ENCODE measurements at regions not wholly inside any gene's neighbourhood (a gene's known extent, or its start where the extent isn't known, plus 50 kb on each side); places are given as distances from the start of the nearest gene placed in this dataset.

DNA sequence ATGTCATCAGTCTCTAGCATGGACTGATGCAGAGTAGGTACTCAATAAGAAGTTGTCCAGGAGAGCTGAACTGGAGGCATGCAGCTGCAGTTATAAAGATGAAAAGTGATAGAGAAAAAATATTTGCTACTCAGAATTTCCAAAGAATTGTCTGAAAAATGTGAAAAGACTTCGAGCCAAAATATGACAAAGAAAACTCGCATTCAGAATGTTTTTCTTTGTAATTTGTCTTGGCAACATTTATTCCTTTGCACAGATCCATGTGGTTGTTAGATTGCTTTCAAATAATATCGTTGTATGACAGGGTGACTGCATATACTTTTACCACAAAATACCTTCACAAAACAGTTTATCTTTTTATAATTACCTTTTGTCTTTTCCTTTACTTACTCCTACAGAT is 128.0 kb upstream of the SLC4A4 start:
- Histone ChIP-seq H3K36me3 (no peaks in the 10 kb centered on the region), H3K4me1 (no peaks in the 10 kb centered on the region), H3K27me3 (no peaks in the 10 kb centered on the region), H3K9me3 (no peaks in the 10 kb centered on the region), H3K4me3 (no peak overlapping the region), H3K27ac (no peak overlapping the region)
- 33 to 36% methylated on average over 3 of the region's 3 CpGs for WGBS, 2 donors (ENCODE audit: low coverage in 1 of 2)
- TF ChIP-seq POLR2A (IDR thresholded peaks at IDR 0.05) (no peak), POLR2AphosphoS5 (IDR thresholded peaks at IDR 0.05) (no peak)
- TF ChIP-seq, protein P1, sequence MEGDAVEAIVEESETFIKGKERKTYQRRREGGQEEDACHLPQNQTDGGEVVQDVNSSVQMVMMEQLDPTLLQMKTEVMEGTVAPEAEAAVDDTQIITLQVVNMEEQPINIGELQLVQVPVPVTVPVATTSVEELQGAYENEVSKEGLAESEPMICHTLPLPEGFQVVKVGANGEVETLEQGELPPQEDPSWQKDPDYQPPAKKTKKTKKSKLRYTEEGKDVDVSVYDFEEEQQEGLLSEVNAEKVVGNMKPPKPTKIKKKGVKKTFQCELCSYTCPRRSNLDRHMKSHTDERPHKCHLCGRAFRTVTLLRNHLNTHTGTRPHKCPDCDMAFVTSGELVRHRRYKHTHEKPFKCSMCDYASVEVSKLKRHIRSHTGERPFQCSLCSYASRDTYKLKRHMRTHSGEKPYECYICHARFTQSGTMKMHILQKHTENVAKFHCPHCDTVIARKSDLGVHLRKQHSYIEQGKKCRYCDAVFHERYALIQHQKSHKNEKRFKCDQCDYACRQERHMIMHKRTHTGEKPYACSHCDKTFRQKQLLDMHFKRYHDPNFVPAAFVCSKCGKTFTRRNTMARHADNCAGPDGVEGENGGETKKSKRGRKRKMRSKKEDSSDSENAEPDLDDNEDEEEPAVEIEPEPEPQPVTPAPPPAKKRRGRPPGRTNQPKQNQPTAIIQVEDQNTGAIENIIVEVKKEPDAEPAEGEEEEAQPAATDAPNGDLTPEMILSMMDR (IDR thresholded peaks at IDR 0.05) = no peak
- no peak for ATAC-seq

DNA sequence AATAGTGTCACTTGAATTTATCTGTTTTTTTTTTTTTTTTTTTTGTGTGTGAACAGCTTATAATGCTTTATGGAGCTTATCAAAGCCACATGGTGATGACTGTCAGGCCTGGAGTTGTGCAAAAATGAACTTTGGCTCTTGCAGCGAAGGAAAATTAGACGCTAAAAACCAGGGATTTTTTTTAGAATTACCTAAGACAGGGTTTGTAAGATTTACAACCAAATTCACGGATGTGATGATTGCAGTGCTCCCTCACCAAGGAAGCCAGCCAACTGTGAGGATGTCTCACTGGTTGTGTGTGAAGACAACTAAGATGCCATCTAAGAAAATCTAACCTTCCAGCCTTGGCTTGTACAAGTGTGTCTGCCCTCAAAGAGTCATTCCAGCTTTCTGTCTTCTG is 127.1 kb upstream of the SLC4A4 start:
- H3K9me3 ChIP-seq = no peaks in the 10 kb centered on the region
- 50 to 58% methylated on average over 3 of the region's 3 CpGs for WGBS, 2 donors (ENCODE audit: low coverage in 1 of 2)
- no peak overlapping the region for H3K4me3 ChIP-seq
- TF ChIP-seq POLR2A (IDR thresholded peaks at IDR 0.05) = no peak
- no peak for TF ChIP-seq EP300 (IDR thresholded peaks at IDR 0.05)
- TF ChIP-seq, protein P1 (IDR thresholded peaks at IDR 0.05) = no peak
- TF ChIP-seq POLR2AphosphoS5 (IDR thresholded peaks at IDR 0.05) = no peak
- H3K27ac ChIP-seq = no peak overlapping the region
- H3K4me1 ChIP-seq = no peaks in the 10 kb centered on the region
- ATAC-seq = peak; percentile 21
- H3K36me3 ChIP-seq = no peaks in the 10 kb centered on the region
- H3K27me3 ChIP-seq = no peaks in the 10 kb centered on the region

DNA sequence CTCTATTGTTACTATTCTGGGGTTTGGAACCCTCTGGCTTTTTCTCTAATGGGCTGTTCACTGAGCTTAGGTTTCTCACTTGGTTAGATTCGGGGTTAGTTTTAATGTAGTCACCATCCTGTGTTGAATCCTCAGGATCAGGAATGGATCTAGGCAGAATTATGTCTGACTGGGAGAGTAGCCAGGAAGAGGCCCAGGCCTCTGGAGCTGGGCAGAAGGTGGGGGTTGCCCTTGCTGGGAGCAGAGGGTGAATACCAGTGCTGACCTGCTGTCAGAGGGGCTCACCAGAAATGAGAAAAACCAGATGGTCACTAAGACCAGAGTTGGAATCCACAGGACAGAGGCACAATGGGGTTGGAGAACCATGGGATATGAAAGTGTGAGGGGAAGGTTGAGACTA is 126.6 kb upstream of the SLC4A4 start:
- Histone ChIP-seq H3K27me3 (no peaks in the 10 kb centered on the region), H3K4me3 (no peak overlapping the region), H3K36me3 (no peaks in the 10 kb centered on the region), H3K9me3 (no peaks in the 10 kb centered on the region), H3K27ac (no peak overlapping the region), H3K4me1 (no peaks in the 10 kb centered on the region)
- no peak for ATAC-seq
- 43 to 75% methylated on average over 1 of the region's 1 CpG for WGBS, 2 donors (ENCODE audit: low coverage in 1 of 2)
- TF ChIP-seq POLR2AphosphoS5 (IDR thresholded peaks at IDR 0.05) = no peak
- TF ChIP-seq POLR2A (IDR thresholded peaks at IDR 0.05) = no peak
- TF ChIP-seq EP300 (IDR thresholded peaks at IDR 0.05) = no peak
- TF ChIP-seq, protein P1 (IDR thresholded peaks at IDR 0.05) = no peak

DNA sequence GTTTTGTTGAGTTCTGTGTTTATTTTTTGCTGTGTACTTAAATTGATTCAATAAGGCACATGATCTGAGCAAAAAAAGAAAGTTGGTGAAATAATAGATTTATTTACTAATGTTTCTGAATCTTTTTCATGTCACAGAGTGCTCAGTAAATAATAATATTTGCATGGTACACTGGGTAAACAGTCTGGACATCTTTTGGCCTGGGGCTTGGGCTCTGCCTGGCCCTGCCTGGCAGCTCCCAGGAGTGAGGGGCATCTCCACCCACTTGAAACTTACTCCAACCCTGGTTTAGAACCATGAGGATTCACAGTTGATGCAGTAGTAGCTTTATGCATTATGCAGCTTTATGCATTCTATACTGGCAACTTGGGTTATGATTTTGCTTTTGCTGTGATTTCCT is 124.2 kb upstream of the SLC4A4 start:
- Histone ChIP-seq H3K4me1 (peaks cover 0 to 7% (median 0%) of the 10 kb centered on the region in 3 donors), H3K9me3 (no peaks in the 10 kb centered on the region), H3K36me3 (no peaks in the 10 kb centered on the region), H3K27ac (no peak overlapping the region), H3K27me3 (no peaks in the 10 kb centered on the region), H3K4me3 (no peak overlapping the region)
- TF ChIP-seq POLR2A (IDR thresholded peaks at IDR 0.05) (no peak), POLR2AphosphoS5 (IDR thresholded peaks at IDR 0.05) (no peak), EP300 (IDR thresholded peaks at IDR 0.05) (no peak)
- TF ChIP-seq, protein P1 (IDR thresholded peaks at IDR 0.05) = no peak
- no peak for ATAC-seq

DNA sequence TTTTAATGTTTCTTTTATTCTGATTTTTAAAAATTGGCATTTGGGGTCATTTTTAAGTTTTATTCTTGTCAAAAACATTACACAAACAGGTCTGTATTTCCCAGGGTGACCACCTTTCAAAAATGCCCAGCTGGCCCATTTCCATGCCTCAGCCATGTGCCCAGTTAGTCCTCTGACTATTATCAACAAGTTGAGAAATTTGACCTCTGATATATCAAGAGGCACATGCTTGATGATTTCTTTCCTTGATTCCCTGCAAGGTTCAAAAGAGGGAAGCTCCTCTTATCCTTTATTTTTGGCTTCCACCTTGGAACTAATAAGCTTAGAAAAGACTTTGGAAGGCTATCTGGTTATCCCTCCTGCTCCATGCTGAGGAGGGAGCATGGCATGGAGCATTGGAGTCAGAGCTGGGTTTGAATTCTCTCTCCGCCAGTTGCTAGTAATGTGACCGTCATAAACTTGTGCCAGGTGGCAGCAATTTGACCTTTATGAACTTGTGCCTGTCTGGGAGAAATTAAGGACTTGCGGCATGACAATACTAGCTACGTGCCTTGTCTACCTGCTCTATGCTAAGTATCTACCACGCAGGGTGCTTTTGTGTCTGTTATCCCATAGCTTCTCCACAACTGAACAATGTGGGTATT is 122.4 kb upstream of the SLC4A4 start:
- no peak for ATAC-seq
- Histone ChIP-seq H3K36me3 (no peaks in the 10 kb centered on the region), H3K4me1 (peaks cover 0 to 7% (median 0%) of the 10 kb centered on the region in 3 donors), H3K27me3 (no peaks in the 10 kb centered on the region), H3K27ac (no peak overlapping the region), H3K9me3 (no peaks in the 10 kb centered on the region), H3K4me3 (no peak overlapping the region)
- WGBS, 2 donors (ENCODE audit: low coverage in 1 of 2) = 80 to 100% methylated on average over 2 to 5 of the region's 5 CpGs
- TF ChIP-seq POLR2A (IDR thresholded peaks at IDR 0.05) = no peak
- TF ChIP-seq POLR2AphosphoS5 (IDR thresholded peaks at IDR 0.05) = no peak
- TF ChIP-seq EP300 (IDR thresholded peaks at IDR 0.05) = no peak
- TF ChIP-seq, protein P1 (IDR thresholded peaks at IDR 0.05) = no peak

Data from gastroesophageal sphincter (tissue), 4 donors.